SH-SY5Y (cell line): ENCODE measurements at regions not wholly inside any gene's neighbourhood (a gene's known extent, or its start where the extent isn't known, plus 50 kb on each side); places are given as distances from the start of the nearest gene placed in this dataset.

ENCODE experiments used
- GATA2 ChIP-seq: IDR thresholded peaks from 2 replicates; pipeline ENCODE4 v1.6.1; 2011; ENCODE audit warnings: mild to moderate bottlenecking, low read depth, low read length
- GATA3 ChIP-seq: IDR thresholded peaks from 2 replicates; pipeline ENCODE4 v1.6.1; 2011; ENCODE audit warnings: low read depth, mild to moderate bottlenecking, low read length, moderate library complexity

GRCh38 chr6:126176282-126176681 lies 163.6 kb upstream of the CENPW start:
- TF ChIP-seq GATA3 = no peak
- TF ChIP-seq GATA2 = no peak

DNA sequence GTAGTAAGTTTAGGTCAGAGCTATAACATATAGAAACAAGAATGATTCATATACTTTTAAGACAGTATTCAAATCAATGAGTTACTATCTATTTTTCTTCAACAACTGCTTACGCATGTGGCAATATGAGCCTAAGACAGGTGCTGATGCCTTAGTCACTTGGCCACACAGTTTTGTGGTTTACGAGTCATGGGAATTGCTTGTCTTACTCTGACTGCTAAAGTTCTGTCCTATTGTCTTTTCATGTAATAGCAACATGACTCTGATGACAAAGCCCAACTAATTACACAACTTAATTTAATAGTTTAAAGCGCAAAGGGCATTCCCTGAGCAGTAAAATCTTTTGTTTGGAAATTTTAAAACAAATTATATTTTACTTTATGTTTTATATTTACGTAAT lies 159.3 kb upstream of the CENPW start:
- no peak for TF ChIP-seq GATA3
- no peak for TF ChIP-seq GATA2

GRCh38 chr6:126181173-126181741 lies 158.7 kb upstream of the CENPW start:
- no peak for TF ChIP-seq GATA2
- TF ChIP-seq GATA3 = no peak

GRCh38 chr6:126181890-126182289 lies 158.0 kb upstream of the CENPW start:
- TF ChIP-seq GATA3 = no peak
- TF ChIP-seq GATA2 = no peak

- no peak for TF ChIP-seq GATA2
- no peak for TF ChIP-seq GATA3
Observed at GRCh38 chr6:126182650-126183311, 157.1 kb upstream of the CENPW start.

DNA sequence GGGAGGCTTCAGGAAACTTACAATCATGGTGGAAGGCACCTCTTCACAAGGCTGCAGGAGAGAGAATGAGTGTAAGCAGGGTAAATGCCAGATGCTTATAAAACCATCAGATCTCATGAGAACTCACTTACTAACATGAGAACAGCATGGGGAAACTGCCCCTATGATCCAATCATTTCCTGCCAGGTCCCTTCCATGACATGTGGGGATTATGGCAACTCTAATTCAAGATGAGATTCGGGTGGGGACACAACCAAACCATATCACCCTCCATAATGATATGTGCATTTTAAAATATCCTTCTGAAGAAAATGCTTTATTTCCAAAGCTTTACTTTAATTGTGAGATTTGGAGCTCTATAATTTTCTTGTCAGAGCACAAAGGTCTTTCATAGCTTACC lies 154.1 kb upstream of the CENPW start:
- TF ChIP-seq GATA2 = no peak
- TF ChIP-seq GATA3 = no peak

- TF ChIP-seq GATA3 = no peak
- no peak for TF ChIP-seq GATA2
Observed at GRCh38 chr6:126188279-126188909, 151.5 kb upstream of the CENPW start.

DNA sequence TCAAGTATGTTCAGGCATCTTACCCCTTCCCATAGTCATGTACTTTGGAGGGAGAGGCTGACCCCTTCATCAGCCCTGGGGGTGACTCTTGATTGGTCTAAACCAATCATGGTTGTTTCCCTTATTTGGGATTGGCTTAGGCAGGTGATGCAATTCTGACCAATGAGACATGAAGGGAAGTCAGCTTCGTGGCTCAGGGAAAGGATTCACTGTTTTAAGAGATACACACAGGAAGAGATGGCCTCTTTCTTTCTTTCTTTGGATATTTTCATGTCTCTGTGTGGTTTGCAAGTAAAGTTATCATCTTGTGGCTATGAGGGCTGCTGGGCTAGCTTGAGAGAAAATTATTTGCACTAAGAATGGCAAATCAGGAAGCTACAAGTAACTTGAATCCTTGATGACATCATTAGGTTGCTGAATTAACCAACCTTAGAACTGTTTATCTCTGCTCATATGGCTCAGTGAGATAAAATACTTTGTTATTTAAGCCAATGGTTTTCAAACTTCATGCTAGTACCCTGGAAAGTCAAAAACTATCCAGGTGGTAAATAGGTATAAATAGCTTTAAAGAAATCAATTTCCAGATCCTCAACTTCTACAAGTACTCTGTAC lies 144.2 kb upstream of the CENPW start:
- TF ChIP-seq GATA3 (no peak), GATA2 (no peak)

- no peak for TF ChIP-seq GATA3
- no peak for TF ChIP-seq GATA2
Observed at GRCh38 chr6:126198631-126199030, 141.3 kb upstream of the CENPW start.

- TF ChIP-seq GATA3 (no peak), GATA2 (no peak)
Observed at GRCh38 chr6:126199466-126199865, 140.4 kb upstream of the CENPW start.

DNA sequence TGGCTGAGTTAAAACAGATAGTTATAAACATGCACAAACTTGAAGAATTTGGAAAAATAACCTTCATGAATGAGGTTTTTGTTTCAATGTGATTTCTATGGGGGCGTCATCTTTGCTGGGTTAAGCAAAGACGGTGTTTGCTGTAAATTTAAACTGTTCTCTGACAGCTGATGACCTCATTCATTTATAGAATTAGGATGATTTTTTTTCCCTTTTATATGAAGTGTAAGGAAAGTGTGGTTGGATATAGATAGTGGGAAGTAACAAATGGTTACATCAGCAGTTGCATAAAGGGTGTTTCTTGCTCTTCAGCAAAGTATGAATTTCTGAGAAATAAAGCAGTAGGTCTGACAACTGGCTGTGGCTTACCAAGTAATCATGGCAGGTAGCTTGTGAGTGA lies 137.2 kb upstream of the CENPW start:
- TF ChIP-seq GATA2 = no peak
- no peak for TF ChIP-seq GATA3

- TF ChIP-seq GATA2 = no peak
- no peak for TF ChIP-seq GATA3
Observed at GRCh38 chr6:126204126-126204525, 135.8 kb upstream of the CENPW start.

DNA sequence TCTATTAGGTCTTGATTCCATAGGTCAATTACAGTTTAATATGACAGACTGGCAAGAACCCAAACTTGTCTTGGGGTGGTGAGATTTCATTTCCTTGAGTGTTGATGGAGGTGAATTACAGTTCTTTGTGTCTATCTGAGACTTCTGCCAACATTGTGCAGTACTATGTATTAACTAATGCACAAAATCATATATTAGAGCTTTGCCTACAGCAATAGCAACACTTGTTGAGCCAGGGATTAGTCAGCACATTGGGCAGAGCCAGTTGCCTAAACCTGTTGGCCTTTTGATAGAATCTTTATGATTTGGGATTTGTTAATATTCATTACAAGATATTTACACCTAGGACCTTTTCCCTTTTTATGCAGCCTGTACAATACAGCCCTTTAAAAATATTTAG lies 135.3 kb upstream of the CENPW start:
- TF ChIP-seq GATA3 = no peak
- TF ChIP-seq GATA2 = no peak

DNA sequence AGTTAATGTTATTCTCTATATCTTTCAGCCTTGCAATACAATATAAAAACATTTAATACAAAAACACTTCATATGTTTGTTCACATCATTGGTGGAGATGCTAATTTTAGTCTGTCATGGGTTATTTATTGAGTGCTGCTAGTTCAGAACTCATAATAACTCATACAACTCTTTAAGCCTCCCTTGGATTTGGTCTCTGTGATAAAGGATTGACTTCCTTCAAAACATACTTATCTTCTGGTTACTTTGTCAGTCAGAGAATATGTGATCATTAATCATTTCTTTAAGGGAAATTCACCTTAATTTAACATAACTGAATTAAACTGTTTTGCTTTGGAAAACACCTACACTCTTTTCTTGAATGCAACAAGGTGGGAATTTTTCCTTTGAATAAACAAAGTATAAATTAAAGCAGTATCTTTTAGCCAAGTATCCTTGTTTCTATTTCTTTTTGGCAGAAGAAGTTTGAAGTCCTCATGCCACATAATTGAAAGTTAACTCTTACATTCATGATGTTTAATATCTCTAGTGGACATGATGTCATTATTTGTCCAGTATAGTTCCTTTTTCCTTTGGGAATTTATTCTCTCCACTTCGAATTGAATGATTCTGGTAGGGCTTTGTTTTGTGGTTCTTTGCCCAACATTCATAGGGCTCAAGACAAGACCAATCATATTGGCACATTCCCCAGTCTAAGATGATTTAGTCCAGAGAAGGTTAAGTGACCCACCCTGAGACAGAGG lies 133.2 kb upstream of the CENPW start:
- no peak for TF ChIP-seq GATA2
- TF ChIP-seq GATA3 = no peak
